Left renal cortex interstitium (tissue), 4 donors: ENCODE measurements at regions not wholly inside any gene's neighbourhood (a gene's known extent, or its start where the extent isn't known, plus 50 kb on each side); places are given as distances from the start of the nearest gene placed in this dataset.
"Not testable (repeated sequence)": the region's sequence is repeated elsewhere in the genome, so short reads cannot be mapped to it uniquely, and the experiment has no call there.

Source experiments
- DNase-seq, 4 donors: peaks; one replicate each; pipeline ENCODE4 v3.0.0-alpha.2; 2013; ENCODE audit warnings: low read depth in 4 of 4, low spot score in 2 of 4, missing footprints in 1 of 4

GRCh38 chr12:86663173-86663572, 407.0 kb upstream of the MGAT4C start:
- DNase-seq: no peak

- DNase-seq: no peak
Measured at GRCh38 chr12:86662464-86662863, 406.3 kb upstream of the MGAT4C start.

- DNase-seq: no peak
Measured at GRCh38 chr12:86660488-86661147, 404.4 kb upstream of the MGAT4C start.

GRCh38 chr12:86659985-86660384, 403.8 kb upstream of the MGAT4C start:
- DNase-seq: no peak

- no peak for DNase-seq
Measured at GRCh38 chr12:86658303-86658702, 402.1 kb upstream of the MGAT4C start.

- no peak for DNase-seq
Measured at GRCh38 chr12:86647800-86648199, 391.6 kb upstream of the MGAT4C start.

- DNase-seq: no peak
Measured at GRCh38 chr12:86634456-86635410, 378.5 kb upstream of the MGAT4C start.

- DNase-seq: no peak
Measured at GRCh38 chr12:86627001-86627400, 370.8 kb upstream of the MGAT4C start.

- DNase-seq: no peak
Measured at GRCh38 chr12:86623267-86623666, 367.1 kb upstream of the MGAT4C start.

- no peak for DNase-seq
Measured at GRCh38 chr12:86621957-86622356, 365.8 kb upstream of the MGAT4C start.

GRCh38 chr12:86613311-86613710, 357.1 kb upstream of the MGAT4C start:
- DNase-seq: no peak

GRCh38 chr12:86608638-86609037, 352.4 kb upstream of the MGAT4C start:
- DNase-seq: no peak

- DNase-seq: no peak
Measured at GRCh38 chr12:86601550-86602308, 345.5 kb upstream of the MGAT4C start.

- DNase-seq: no peak
Measured at GRCh38 chr12:86600664-86601231, 344.6 kb upstream of the MGAT4C start.

GRCh38 chr12:86597431-86597830, 341.2 kb upstream of the MGAT4C start:
- DNase-seq: no peak

- DNase-seq: no peak
Measured at GRCh38 chr12:86590296-86590695, 334.1 kb upstream of the MGAT4C start.

GRCh38 chr12:86574143-86574542, 318.0 kb upstream of the MGAT4C start:
- no peak for DNase-seq

GRCh38 chr12:86572455-86572854, 316.3 kb upstream of the MGAT4C start:
- DNase-seq: no peak

- no peak for DNase-seq
Measured at GRCh38 chr12:86565038-86565437, 308.8 kb upstream of the MGAT4C start.

GRCh38 chr12:86555491-86555890, 299.3 kb upstream of the MGAT4C start:
- DNase-seq: not testable (repeated sequence)

- no peak for DNase-seq
Measured at GRCh38 chr12:86551146-86551571, 295.0 kb upstream of the MGAT4C start.
